ENCODE measurements at regions not wholly inside any gene's neighbourhood (a gene's known extent, or its start where the extent isn't known, plus 50 kb on each side); places are given as distances from the start of the nearest gene placed in this dataset.
"Not testable (repeated sequence)": the region's sequence is repeated elsewhere in the genome, so short reads cannot be mapped to it uniquely, and the experiment has no call there.

GRCh38 chr3:87489892-87490291 is 213.5 kb upstream of the POU1F1 start:
- DNase-seq (ENCODE audit: low read depth), result no peak

- DNase-seq (ENCODE audit: low read depth), result no peak
Observed at GRCh38 chr3:87488765-87489164, 212.4 kb upstream of the POU1F1 start.

- not testable (repeated sequence) for DNase-seq (ENCODE audit: low read depth)
Observed at GRCh38 chr3:87486635-87487034, 210.3 kb upstream of the POU1F1 start.

- no peak for DNase-seq (ENCODE audit: low read depth)
Observed at GRCh38 chr3:87486115-87486514, 209.7 kb upstream of the POU1F1 start.

GRCh38 chr3:87478716-87479115 is 202.3 kb upstream of the POU1F1 start:
- no peak for DNase-seq (ENCODE audit: low read depth)

- no peak for DNase-seq (ENCODE audit: low read depth)
Observed at GRCh38 chr3:87473944-87474343, 197.6 kb upstream of the POU1F1 start.

GRCh38 chr3:87468938-87469337 is 192.6 kb upstream of the POU1F1 start:
- DNase-seq (ENCODE audit: low read depth), result no peak

GRCh38 chr3:87468235-87468634 is 191.9 kb upstream of the POU1F1 start:
- DNase-seq (ENCODE audit: low read depth), result no peak

GRCh38 chr3:87462228-87462627 is 185.8 kb upstream of the POU1F1 start:
- no peak for DNase-seq (ENCODE audit: low read depth)

- no peak for DNase-seq (ENCODE audit: low read depth)
Observed at GRCh38 chr3:87461443-87461842, 185.1 kb upstream of the POU1F1 start.

GRCh38 chr3:87461036-87461435 is 184.7 kb upstream of the POU1F1 start:
- DNase-seq (ENCODE audit: low read depth), result no peak

- DNase-seq (ENCODE audit: low read depth), result no peak
Observed at GRCh38 chr3:87448558-87448957, 172.2 kb upstream of the POU1F1 start.

GRCh38 chr3:87446849-87447387 is 170.5 kb upstream of the POU1F1 start:
- DNase-seq (ENCODE audit: low read depth), result no peak

GRCh38 chr3:87442470-87442869 is 166.1 kb upstream of the POU1F1 start:
- DNase-seq (ENCODE audit: low read depth), result no peak

GRCh38 chr3:87437765-87438164 is 161.4 kb upstream of the POU1F1 start:
- no peak for DNase-seq (ENCODE audit: low read depth)

- no peak for DNase-seq (ENCODE audit: low read depth)
Observed at GRCh38 chr3:87436781-87437543, 160.6 kb upstream of the POU1F1 start.

GRCh38 chr3:87435926-87436620 is 159.7 kb upstream of the POU1F1 start:
- no peak for DNase-seq (ENCODE audit: low read depth)

GRCh38 chr3:87433445-87433844 is 157.1 kb upstream of the POU1F1 start:
- DNase-seq (ENCODE audit: low read depth), result not testable (repeated sequence)

GRCh38 chr3:87426918-87427317 is 150.5 kb upstream of the POU1F1 start:
- no peak for DNase-seq (ENCODE audit: low read depth)

GRCh38 chr3:87425056-87425455 is 148.7 kb upstream of the POU1F1 start:
- DNase-seq (ENCODE audit: low read depth), result no peak

GRCh38 chr3:87423336-87423735 is 147.0 kb upstream of the POU1F1 start:
- DNase-seq (ENCODE audit: low read depth), result no peak

- DNase-seq (ENCODE audit: low read depth), result no peak
Observed at GRCh38 chr3:87422333-87422732, 145.9 kb upstream of the POU1F1 start.

- DNase-seq (ENCODE audit: low read depth), result no peak
Observed at GRCh38 chr3:87420171-87420570, 143.8 kb upstream of the POU1F1 start.

All from activated T-helper 9 cell treated with anti-CD3 and anti-CD28 coated beads, Interleukin-2, amount 50 U/mL, for 16 hours (primary cell).